ENCODE measurements at regions not wholly inside any gene's neighbourhood (a gene's known extent, or its start where the extent isn't known, plus 50 kb on each side); places are given as distances from the start of the nearest gene placed in this dataset.

- no peak for DNase-seq
- H3K27me3 ChIP-seq: no peaks in the 10 kb centered on the region
- TF ChIP-seq CTCF (IDR thresholded peaks at IDR 0.05): no peak
- no peak for TF ChIP-seq POLR2A (IDR thresholded peaks at IDR 0.05)
- intact Hi-C loops (cut with DNase I): no loop called here
- no peaks in the 10 kb centered on the region for H3K4me1 ChIP-seq
- 64 to 69% methylated on average over 3 of the region's 3 CpGs for WGBS, 2 donors
- no peaks in the 10 kb centered on the region for H3K36me3 ChIP-seq
- H3K27ac ChIP-seq: no peak overlapping the region
- no peak overlapping the region for H3K4me3 ChIP-seq (replicated peaks in 1 of 3)
- H3K9me3 ChIP-seq: no peaks in the 10 kb centered on the region
These were observed 277.1 kb upstream of the DUSP10 start for GRCh38 chr1:222019029-222019428.

GRCh38 chr1:222018041-222018440 lies 276.2 kb upstream of the DUSP10 start:
- 77 to 78% methylated on average over 3 of the region's 3 CpGs for WGBS, 2 donors
- intact Hi-C loops (cut with DNase I): no loop called here

GRCh38 chr1:222015686-222016085 lies 273.8 kb upstream of the DUSP10 start:
- 89 to 90% methylated on average over 3 of the region's 3 CpGs for WGBS, 2 donors

More at GRCh38 chr1:222018041-222018440, 276.2 kb upstream of the DUSP10 start:
- H3K4me3 ChIP-seq (replicated peaks in 1 of 3): no peak overlapping the region
- H3K4me1 ChIP-seq: no peaks in the 10 kb centered on the region
- H3K27ac ChIP-seq: no peak overlapping the region
- no peaks in the 10 kb centered on the region for H3K36me3 ChIP-seq
- DNase-seq: no peak
- no peaks in the 10 kb centered on the region for H3K9me3 ChIP-seq
- H3K27me3 ChIP-seq: no peaks in the 10 kb centered on the region
- TF ChIP-seq POLR2A (IDR thresholded peaks at IDR 0.05): no peak
- TF ChIP-seq CTCF (IDR thresholded peaks at IDR 0.05): no peak

GRCh38 chr1:222014001-222014400 lies 272.1 kb upstream of the DUSP10 start:
- intact Hi-C loops (cut with DNase I): no loop called here
- Histone ChIP-seq H3K4me3 (replicated peaks in 1 of 3) (no peak overlapping the region), H3K9me3 (no peaks in the 10 kb centered on the region), H3K4me1 (no peaks in the 10 kb centered on the region), H3K27me3 (no peaks in the 10 kb centered on the region), H3K36me3 (no peaks in the 10 kb centered on the region), H3K27ac (no peak overlapping the region)
- DNase-seq: no peak
- TF ChIP-seq CTCF (IDR thresholded peaks at IDR 0.05) (no peak), POLR2A (IDR thresholded peaks at IDR 0.05) (no peak)
- 93 to 97% methylated on average over 4 of the region's 4 CpGs for whole genome bisulfite sequencing, 2 donors

More at GRCh38 chr1:222015686-222016085, 273.8 kb upstream of the DUSP10 start:
- Histone ChIP-seq H3K4me3 (replicated peaks in 1 of 3) (no peak overlapping the region), H3K36me3 (no peaks in the 10 kb centered on the region), H3K9me3 (no peaks in the 10 kb centered on the region), H3K27ac (no peak overlapping the region), H3K27me3 (no peaks in the 10 kb centered on the region), H3K4me1 (no peaks in the 10 kb centered on the region)
- DNase-seq: no peak
- no peak for TF ChIP-seq CTCF (IDR thresholded peaks at IDR 0.05)
- no peak for TF ChIP-seq POLR2A (IDR thresholded peaks at IDR 0.05)
- intact Hi-C loops (cut with DNase I): no loop called here

GRCh38 chr1:222012816-222013215 lies 270.9 kb upstream of the DUSP10 start:
- no peaks in the 10 kb centered on the region for H3K27me3 ChIP-seq
- no peaks in the 10 kb centered on the region for H3K4me1 ChIP-seq
- intact Hi-C loops (cut with DNase I): no loop called here
- WGBS, 2 donors: 91 to 93% methylated on average over 2 of the region's 2 CpGs
- H3K27ac ChIP-seq: no peak overlapping the region
- no peak overlapping the region for H3K4me3 ChIP-seq (replicated peaks in 1 of 3)
- no peaks in the 10 kb centered on the region for H3K9me3 ChIP-seq
- DNase-seq: no peak
- H3K36me3 ChIP-seq: no peaks in the 10 kb centered on the region
- TF ChIP-seq POLR2A (IDR thresholded peaks at IDR 0.05) (no peak), CTCF (IDR thresholded peaks at IDR 0.05) (no peak)
